ENCODE measurements at regions not wholly inside any gene's neighbourhood (a gene's known extent, or its start where the extent isn't known, plus 50 kb on each side); places are given as distances from the start of the nearest gene placed in this dataset.

DNA sequence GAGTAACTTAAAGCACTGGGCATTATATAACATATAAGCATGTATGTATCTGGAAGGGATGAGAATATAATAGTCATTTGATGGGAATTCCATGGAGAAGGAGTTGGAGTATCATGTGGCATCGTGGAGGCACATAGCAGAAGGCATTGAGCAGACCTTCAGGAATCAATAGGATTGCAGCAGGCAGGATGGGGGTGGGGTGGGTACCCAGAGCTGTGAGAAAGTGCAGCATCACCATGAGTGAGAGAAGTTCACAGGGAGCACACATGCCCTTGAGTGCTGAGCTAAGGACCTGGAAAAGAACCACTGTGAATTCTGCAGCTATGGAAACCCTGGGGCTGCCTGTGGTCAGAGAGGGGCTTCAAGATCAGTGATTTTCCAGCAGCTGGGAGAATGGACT, 57.3 kb downstream of the MED10 start:
- intact Hi-C loops (cut with DNase I) = no loop called here
- WGBS = 65% methylated on average over 1 of the region's 1 CpG
- Histone ChIP-seq H3K9me3 (no peaks in the 10 kb centered on the region), H3K36me3 (no peaks in the 10 kb centered on the region), H3K4me3 (no peak overlapping the region), H3K27me3 (replicated peaks; ENCODE audit: insufficient read depth) (no peaks in the 10 kb centered on the region), H3K4me1 (replicated peaks) (no peaks in the 10 kb centered on the region), H3K27ac (no peak overlapping the region)
- TF ChIP-seq CTCF (IDR thresholded peaks at IDR 0.05) (no peak), POLR2AphosphoS5 (IDR thresholded peaks at IDR 0.05) (no peak), POLR2A (IDR thresholded peaks at IDR 0.05) (no peak)
- no peak for DNase-seq (ENCODE audit: low spot score)

DNA sequence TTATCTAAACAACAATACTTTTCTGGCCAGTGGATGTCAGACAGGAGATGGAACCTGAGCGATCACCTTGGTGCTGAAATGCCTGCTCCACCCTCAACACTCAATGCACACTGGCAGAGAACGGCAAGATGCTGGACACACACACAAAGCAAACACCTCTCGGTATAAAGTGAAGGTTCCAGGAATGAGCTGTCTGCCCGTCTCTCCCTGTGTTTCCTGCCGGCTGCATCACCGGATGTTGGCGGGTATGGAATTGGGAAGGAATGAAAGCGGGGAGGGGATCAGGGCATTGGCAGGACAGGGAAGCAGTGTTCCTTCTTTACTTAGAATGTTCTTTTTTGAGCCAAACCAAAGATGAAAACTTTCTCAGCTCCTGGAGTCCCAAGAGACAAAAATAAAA, 59.2 kb downstream of the MED10 start:
- H3K27ac ChIP-seq = no peak overlapping the region
- TF ChIP-seq POLR2AphosphoS5 (IDR thresholded peaks at IDR 0.05) = no peak
- TF ChIP-seq POLR2A (IDR thresholded peaks at IDR 0.05) = no peak
- no peak for TF ChIP-seq CTCF (IDR thresholded peaks at IDR 0.05)
- WGBS = 74% methylated on average over 8 of the region's 8 CpGs
- H3K4me3 ChIP-seq = no peak overlapping the region
- no peaks in the 10 kb centered on the region for H3K4me1 ChIP-seq (replicated peaks)
- no peaks in the 10 kb centered on the region for H3K36me3 ChIP-seq
- H3K9me3 ChIP-seq = no peaks in the 10 kb centered on the region
- intact Hi-C loops (cut with DNase I) = no loop called here
- DNase-seq (ENCODE audit: low spot score) = no peak
- H3K27me3 ChIP-seq (replicated peaks; ENCODE audit: insufficient read depth) = no peaks in the 10 kb centered on the region

DNA sequence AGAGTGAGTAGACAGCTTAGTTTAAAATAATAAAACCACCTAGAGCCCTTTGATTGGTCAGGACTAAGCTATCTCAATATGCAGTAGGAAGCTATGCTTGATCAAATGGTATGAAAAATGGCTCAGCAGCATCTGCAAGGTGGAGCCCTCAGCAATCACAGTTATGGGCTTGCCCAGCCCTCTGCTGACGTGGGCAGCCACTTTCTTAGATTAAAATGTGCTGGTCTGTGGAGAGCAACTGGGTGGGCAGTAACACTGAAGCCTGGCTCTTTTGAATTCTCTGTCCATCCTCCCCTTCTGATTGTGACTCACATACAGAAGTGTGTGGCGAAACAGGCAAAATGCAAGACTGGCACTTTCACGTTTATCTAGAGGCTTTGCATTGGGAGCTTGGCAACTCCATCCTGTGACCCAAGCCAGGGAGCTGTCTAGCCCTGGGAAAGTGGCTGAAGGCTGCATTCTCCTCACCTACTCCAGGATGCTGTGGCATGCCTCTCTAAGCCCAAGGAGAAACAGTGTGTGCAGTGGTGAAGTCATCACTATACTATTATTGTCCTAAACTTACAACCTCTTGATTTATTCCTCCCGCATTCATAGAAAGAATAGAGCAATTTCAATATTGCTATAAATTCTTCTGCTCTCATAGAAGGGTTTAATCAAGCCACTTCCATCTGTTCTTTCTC, 61.1 kb downstream of the MED10 start:
- H3K36me3 ChIP-seq = no peaks in the 10 kb centered on the region
- TF ChIP-seq CTCF (IDR thresholded peaks at IDR 0.05) = no peak
- no peak for TF ChIP-seq POLR2AphosphoS5 (IDR thresholded peaks at IDR 0.05)
- no peak for TF ChIP-seq POLR2A (IDR thresholded peaks at IDR 0.05)
- WGBS = 67% methylated on average over 4 of the region's 4 CpGs
- no peak overlapping the region for H3K27ac ChIP-seq
- intact Hi-C loops (cut with DNase I) = no loop called here
- H3K4me3 ChIP-seq = no peak overlapping the region
- no peaks in the 10 kb centered on the region for H3K4me1 ChIP-seq (replicated peaks)
- no peaks in the 10 kb centered on the region for H3K9me3 ChIP-seq
- H3K27me3 ChIP-seq (replicated peaks; ENCODE audit: insufficient read depth) = no peaks in the 10 kb centered on the region
- DNase-seq (ENCODE audit: low spot score) = no peak

GRCh38 chr5:6315580-6315979, 62.8 kb downstream of the MED10 start:
- no peak overlapping the region for H3K4me3 ChIP-seq
- H3K36me3 ChIP-seq = no peaks in the 10 kb centered on the region
- intact Hi-C loops (cut with DNase I) = no loop called here
- no peaks in the 10 kb centered on the region for H3K4me1 ChIP-seq (replicated peaks)
- H3K27ac ChIP-seq = no peak overlapping the region
- no peak for DNase-seq (ENCODE audit: low spot score)
- H3K27me3 ChIP-seq (replicated peaks; ENCODE audit: insufficient read depth) = no peaks in the 10 kb centered on the region
- WGBS = 84% methylated on average over 7 of the region's 7 CpGs
- H3K9me3 ChIP-seq = no peaks in the 10 kb centered on the region
- TF ChIP-seq CTCF (IDR thresholded peaks at IDR 0.05) (no peak), POLR2A (IDR thresholded peaks at IDR 0.05) (no peak), POLR2AphosphoS5 (IDR thresholded peaks at IDR 0.05) (no peak)
